Caco-2 (cell line): ENCODE measurements at regions not wholly inside any gene's neighbourhood (a gene's known extent, or its start where the extent isn't known, plus 50 kb on each side); places are given as distances from the start of the nearest gene placed in this dataset.

ENCODE experiments used
- BruUV-seq: library from RNA; stranded (reverse); fragments of 400-500 nt; replicated peaks from 2 replicates; lab custom pipeline; 2021; lab: Mats Ljungman, UMichigan
- CTCF ChIA-PET: fragments of 300-600 bp; sonication (Branson Sonifier 250); formaldehyde crosslinking; loops from one replicate; lab custom pipeline; 2022; ENCODE audit warnings: antibody characterized with exemption; lab: Charles Lee
- POLR2A ChIA-PET: fragments of 300-600 bp; sonication (Branson Sonifier 250); formaldehyde crosslinking; loops from one replicate; lab custom pipeline; 2022; ENCODE audit warnings: antibody characterized with exemption; lab: Charles Lee
- DNase-seq, 2 experiments: peaks; one replicate each; pipeline versions ENCODE4 v3.0.0 to v3.0.0-alpha.2; 2020 to 2022
- H3K27me3 ChIP-seq: replicated peaks from 2 replicates; pipeline ENCODE4 v1.6.0; 2011; ENCODE audit warnings: low read length; ENCODE audit not compliant: control insufficient read depth, insufficient read depth
- H3K36me3 ChIP-seq: 2 replicates; pipeline ENCODE4 v1.5.1; 2011; ENCODE audit warnings: low read length; ENCODE audit not compliant: control insufficient read depth, insufficient read depth
- H3K4me1 ChIP-seq: fragments of 250-450 bp; sonication (Bioruptor Pico); 2 replicates; pipeline ENCODE4 v1.5.1; 2020; ENCODE audit warnings: mild to moderate bottlenecking
- H3K4me3 ChIP-seq: 2 replicates; pipeline ENCODE4 v1.5.1; 2011; ENCODE audit warnings: low read depth, mild to moderate bottlenecking, control low read depth, low read length
- H3K9me3 ChIP-seq: fragments of 250-450 bp; sonication (Bioruptor Pico); 2 replicates; pipeline ENCODE4 v1.5.1; 2020; ENCODE audit warnings: mild to moderate bottlenecking, moderate library complexity
- H3K27ac Mint-ChIP-seq: one replicate; pipeline ENCODE4 v1.8.0; 2022; ENCODE audit warnings: mixed read lengths; ENCODE audit not compliant: unreplicated experiment
- H3K27me3 Mint-ChIP-seq: one replicate; pipeline ENCODE4 v1.8.0; 2022; ENCODE audit warnings: mixed read lengths; ENCODE audit not compliant: insufficient read depth, unreplicated experiment
- H3K36me3 Mint-ChIP-seq: one replicate; pipeline ENCODE4 v1.8.0; 2022; ENCODE audit warnings: mild to moderate bottlenecking, mixed read lengths; ENCODE audit not compliant: insufficient read depth, unreplicated experiment
- H3K4me1 Mint-ChIP-seq: one replicate; pipeline ENCODE4 v1.8.0; 2022; ENCODE audit warnings: low read depth, mixed read lengths; ENCODE audit not compliant: unreplicated experiment
- H3K4me3 Mint-ChIP-seq: one replicate; pipeline ENCODE4 v1.8.0; 2022; ENCODE audit warnings: mild to moderate bottlenecking, moderate library complexity, mixed read lengths; ENCODE audit not compliant: unreplicated experiment
- H3K9me3 Mint-ChIP-seq: one replicate; pipeline ENCODE4 v1.8.0; 2022; ENCODE audit warnings: mixed read lengths; ENCODE audit not compliant: unreplicated experiment
- CTCF ChIP-seq, 2 experiments: fragments of 200-600 bp in 1 of 2; IDR thresholded peaks; 1 replicate in 1 of 2; 2 replicates in 1 of 2; pipeline versions ENCODE4 v1.5.1 to v1.8.0; 2011 to 2022; ENCODE audit warnings: antibody characterized with exemption in 1 of 2, control low read depth in 1 of 2, inconsistent platforms in 1 of 2, low read depth in 1 of 2, low read length in 1 of 2, mild to moderate bottlenecking in 1 of 2, moderate library complexity in 1 of 2; ENCODE audit not compliant: insufficient read depth in 1 of 2, severe bottlenecking in 1 of 2, unreplicated experiment in 1 of 2
- intact Hi-C: fragments of 100-400 bp; cut with micrococcal nuclease; formaldehyde crosslinking; loops from one replicate; pipeline ENCODE4 v1.10.0; 2022; ENCODE audit not compliant: unreplicated experiment

- H3K4me1 Mint-ChIP-seq: peaks cover 13% of the 10 kb centered on the region
- intact Hi-C loops: loop anchor here (1.0 to 10.0 kb wide), 3 partner anchors 22 to 205 kb away; no protein-coding TSS in a partner anchor
- TF ChIP-seq CTCF (IDR thresholded peaks at IDR 0.05; ENCODE audit: insufficient read depth in 1 of 2, low read depth in 1 of 2, low read length in 1 of 2, severe bottlenecking in 1 of 2, unreplicated experiment in 1 of 2): peak in 1 of 2 experiments; percentile 13
- H3K4me3 ChIP-seq: no peak overlapping the region
- no peak overlapping the region for H3K27ac Mint-ChIP-seq
- H3K9me3 Mint-ChIP-seq: peaks cover 12% of the 10 kb centered on the region
- H3K9me3 ChIP-seq: no peaks in the 10 kb centered on the region
- no peak overlapping the region for H3K4me3 Mint-ChIP-seq
- peaks cover 28% of the 10 kb centered on the region for H3K27me3 Mint-ChIP-seq
- no peaks in the 10 kb centered on the region for H3K36me3 Mint-ChIP-seq
- ChIA-PET CTCF (no interaction called here), POLR2A (interaction anchor here (0.6 kb wide), 1 partner anchor 1178 kb away, joined by 3 read pairs; no protein-coding TSS in a partner anchor)
- no peak for DNase-seq
- no peaks in the 10 kb centered on the region for H3K36me3 ChIP-seq
- BruUV-seq: no TSS peak
- H3K27me3 ChIP-seq: no peaks in the 10 kb centered on the region; the same call in 1 of the 2 replicates
- H3K4me1 ChIP-seq: no peaks in the 10 kb centered on the region
These were observed 501.9 kb downstream of the KDM4C start for GRCh38 chr9:7259544-7260241.

GRCh38 chr9:7258688-7259396, 501.1 kb downstream of the KDM4C start:
- Histone ChIP-seq H3K36me3 (no peaks in the 10 kb centered on the region), H3K4me1 (no peaks in the 10 kb centered on the region), H3K4me3 (no peak overlapping the region), H3K27me3 (no peaks in the 10 kb centered on the region; the same call in 1 of the 2 replicates), H3K9me3 (no peaks in the 10 kb centered on the region)
- CTCF ChIA-PET: no interaction called here
- DNase-seq: peak in 1 of 2 experiments; percentile 5
- intact Hi-C loops: loop anchor here (1.0 kb wide), 1 partner anchor 22 kb away; no protein-coding TSS in a partner anchor
- Mint-ChIP-seq H3K27me3 (peaks cover 33% of the 10 kb centered on the region), H3K4me1 (peaks cover 13% of the 10 kb centered on the region), H3K36me3 (no peaks in the 10 kb centered on the region), H3K4me3 (no peak overlapping the region), H3K9me3 (peaks cover 12% of the 10 kb centered on the region), H3K27ac (no peak overlapping the region)
- POLR2A ChIA-PET: interaction anchor here (0.6 kb wide), 1 partner anchor 1179 kb away, joined by 3 read pairs; no protein-coding TSS in a partner anchor
- TF ChIP-seq CTCF (IDR thresholded peaks at IDR 0.05; ENCODE audit: insufficient read depth in 1 of 2, low read depth in 1 of 2, low read length in 1 of 2, severe bottlenecking in 1 of 2, unreplicated experiment in 1 of 2): no peak
- no TSS peak for BruUV-seq

- no peak for TF ChIP-seq CTCF (IDR thresholded peaks at IDR 0.05; ENCODE audit: insufficient read depth in 1 of 2, low read depth in 1 of 2, low read length in 1 of 2, severe bottlenecking in 1 of 2, unreplicated experiment in 1 of 2)
- no peaks in the 10 kb centered on the region for H3K36me3 Mint-ChIP-seq
- CTCF ChIA-PET: no interaction called here
- H3K4me1 Mint-ChIP-seq: no peaks in the 10 kb centered on the region
- H3K9me3 Mint-ChIP-seq: no peaks in the 10 kb centered on the region
- peaks cover 26% of the 10 kb centered on the region for H3K27me3 Mint-ChIP-seq
- BruUV-seq: no TSS peak
- H3K4me3 Mint-ChIP-seq: no peak overlapping the region
- Histone ChIP-seq H3K27me3 (no peaks in the 10 kb centered on the region; the same call in 1 of the 2 replicates), H3K9me3 (no peaks in the 10 kb centered on the region), H3K4me3 (no peak overlapping the region), H3K36me3 (no peaks in the 10 kb centered on the region), H3K4me1 (no peaks in the 10 kb centered on the region)
- intact Hi-C loops: no loop called here
- no peak for DNase-seq
- H3K27ac Mint-ChIP-seq: no peak overlapping the region
- POLR2A ChIA-PET: no interaction called here
These were observed 489.2 kb downstream of the KDM4C start for GRCh38 chr9:7246917-7247522.
